Activated CD4-positive, alpha-beta T cell treated with anti-CD3 and anti-CD28 coated beads for 1 hour (primary cell): ENCODE measurements at regions not wholly inside any gene's neighbourhood (a gene's known extent, or its start where the extent isn't known, plus 50 kb on each side); places are given as distances from the start of the nearest gene placed in this dataset.
"Not testable (repeated sequence)": the region's sequence is repeated elsewhere in the genome, so short reads cannot be mapped to it uniquely, and the experiment has no call there.

Experiments used
- DNase-seq: peaks from one replicate; pipeline ENCODE4 v3.0.0-alpha.2; 2020

GRCh38 chr11:3583476-3583875, 58.3 kb downstream of the ART5 start:
- not testable (repeated sequence) for DNase-seq

- DNase-seq, result not testable (repeated sequence)
These were observed 60.4 kb downstream of the ART5 start for GRCh38 chr11:3581389-3581725.

GRCh38 chr11:3580487-3581388, 61.1 kb downstream of the ART5 start:
- DNase-seq, result peak; percentile 52

GRCh38 chr11:3579600-3580459, 62.0 kb downstream of the ART5 start:
- not testable (repeated sequence) for DNase-seq

GRCh38 chr11:3576066-3576604, 65.7 kb downstream of the ART5 start:
- not testable (repeated sequence) for DNase-seq

GRCh38 chr11:3572976-3573647, 68.7 kb downstream of the ART5 start:
- not testable (repeated sequence) for DNase-seq

GRCh38 chr11:3571752-3572151, 70.0 kb downstream of the ART5 start:
- not testable (repeated sequence) for DNase-seq

GRCh38 chr11:3565838-3566237, 76.0 kb downstream of the ART5 start:
- not testable (repeated sequence) for DNase-seq

GRCh38 chr11:3564383-3564782, 77.4 kb downstream of the ART5 start:
- not testable (repeated sequence) for DNase-seq

GRCh38 chr11:3554621-3555020, 87.2 kb downstream of the ART5 start:
- DNase-seq, result not testable (repeated sequence)

- not testable (repeated sequence) for DNase-seq
These were observed 96.8 kb downstream of the ART5 start for GRCh38 chr11:3544990-3545389.

GRCh38 chr11:3538220-3538619, 103.6 kb downstream of the ART5 start:
- not testable (repeated sequence) for DNase-seq

GRCh38 chr11:3537254-3537653, 104.5 kb downstream of the ART5 start:
- not testable (repeated sequence) for DNase-seq

GRCh38 chr11:3532958-3533357, 108.8 kb downstream of the ART5 start:
- DNase-seq, result not testable (repeated sequence)

GRCh38 chr11:3531280-3531679, 110.5 kb downstream of the ART5 start:
- DNase-seq, result not testable (repeated sequence)

GRCh38 chr11:3523567-3523966, 118.2 kb downstream of the ART5 start:
- DNase-seq, result not testable (repeated sequence)

GRCh38 chr11:3520905-3521304, 120.9 kb downstream of the ART5 start:
- DNase-seq, result not testable (repeated sequence)

GRCh38 chr11:3519841-3520240, 122.0 kb downstream of the ART5 start:
- not testable (repeated sequence) for DNase-seq

GRCh38 chr11:3516934-3517567, 124.7 kb downstream of the ART5 start:
- DNase-seq, result not testable (repeated sequence)

- DNase-seq, result not testable (repeated sequence)
These were observed 125.4 kb downstream of the ART5 start for GRCh38 chr11:3516345-3516933.

GRCh38 chr11:3514635-3515424, 127.0 kb downstream of the ART5 start:
- not testable (repeated sequence) for DNase-seq
